DMS114 treated with DMSO at 0.1 percent for 48 hours (cell line): ENCODE measurements at regions not wholly inside any gene's neighbourhood (a gene's known extent, or its start where the extent isn't known, plus 50 kb on each side); places are given as distances from the start of the nearest gene placed in this dataset.

Source experiments
- DNase-seq: peaks from one replicate; lab custom pipeline; 2025; ENCODE audit not compliant: unreplicated experiment; lab: John Stamatoyannopoulos, UW

DNA sequence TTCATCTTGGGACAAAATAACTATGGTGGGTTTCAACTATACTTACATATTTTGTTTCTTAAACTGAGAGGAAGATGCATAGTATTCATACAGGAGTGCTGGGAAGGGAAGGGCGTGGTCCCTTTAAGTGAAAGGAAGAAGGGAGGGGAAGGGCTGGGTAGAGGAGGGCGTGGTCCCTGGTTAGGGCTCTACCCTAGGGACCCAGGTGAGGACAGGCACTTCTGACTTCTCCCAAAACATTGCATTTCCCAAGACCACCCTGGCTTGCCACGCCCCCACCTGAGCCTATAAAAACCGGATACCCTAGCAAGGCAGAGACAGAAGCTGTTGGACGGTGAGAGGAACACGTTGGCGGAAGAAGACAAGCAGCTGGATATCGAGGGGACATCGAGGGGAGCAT lies 157.6 kb upstream of the PLXNA4 start:
- no peak for DNase-seq

DNA sequence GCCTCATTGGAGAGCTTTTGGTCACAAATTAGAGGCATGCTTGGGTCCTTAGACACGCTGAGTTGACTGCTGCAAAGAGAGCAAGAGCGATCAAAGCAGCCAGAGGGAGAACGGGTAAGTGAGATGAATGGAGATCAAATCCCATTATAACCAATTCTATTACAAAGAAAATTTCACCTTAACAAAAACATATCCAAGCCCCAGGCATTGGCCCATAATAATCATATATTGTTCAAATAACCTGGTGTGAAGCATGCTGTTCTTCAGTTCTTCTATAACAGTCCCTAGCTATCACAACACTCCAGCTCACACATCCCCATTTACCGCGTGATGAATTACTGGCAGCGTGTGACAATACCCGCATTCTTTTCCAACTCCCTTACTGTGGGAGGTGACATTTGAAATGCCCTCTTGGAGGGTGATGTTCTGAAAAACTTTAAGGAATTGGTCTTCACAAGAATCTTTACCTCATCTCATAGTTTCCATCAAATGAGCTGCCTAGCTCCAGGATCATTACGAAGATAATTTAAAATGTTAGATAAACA lies 156.1 kb upstream of the PLXNA4 start:
- DNase-seq, result no peak

DNA sequence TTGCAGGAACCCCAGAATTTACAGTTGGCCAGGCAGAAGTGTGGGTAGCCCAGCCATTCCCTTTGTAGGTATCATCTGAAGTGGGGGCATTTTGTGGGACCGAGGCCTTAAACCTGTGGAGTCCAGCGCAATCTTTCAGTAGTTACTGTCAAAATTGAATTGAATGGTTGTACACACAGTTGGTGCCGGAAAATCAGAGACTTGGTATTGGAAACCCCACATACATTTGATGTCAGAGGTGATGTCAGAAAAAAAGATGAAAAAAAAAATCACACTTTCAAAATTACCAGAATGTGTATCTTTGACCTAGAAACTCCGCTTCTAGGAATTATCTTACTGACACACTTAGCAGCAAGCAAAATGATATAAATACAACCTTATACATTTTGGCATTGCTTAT lies 153.8 kb upstream of the PLXNA4 start:
- no peak for DNase-seq

DNA sequence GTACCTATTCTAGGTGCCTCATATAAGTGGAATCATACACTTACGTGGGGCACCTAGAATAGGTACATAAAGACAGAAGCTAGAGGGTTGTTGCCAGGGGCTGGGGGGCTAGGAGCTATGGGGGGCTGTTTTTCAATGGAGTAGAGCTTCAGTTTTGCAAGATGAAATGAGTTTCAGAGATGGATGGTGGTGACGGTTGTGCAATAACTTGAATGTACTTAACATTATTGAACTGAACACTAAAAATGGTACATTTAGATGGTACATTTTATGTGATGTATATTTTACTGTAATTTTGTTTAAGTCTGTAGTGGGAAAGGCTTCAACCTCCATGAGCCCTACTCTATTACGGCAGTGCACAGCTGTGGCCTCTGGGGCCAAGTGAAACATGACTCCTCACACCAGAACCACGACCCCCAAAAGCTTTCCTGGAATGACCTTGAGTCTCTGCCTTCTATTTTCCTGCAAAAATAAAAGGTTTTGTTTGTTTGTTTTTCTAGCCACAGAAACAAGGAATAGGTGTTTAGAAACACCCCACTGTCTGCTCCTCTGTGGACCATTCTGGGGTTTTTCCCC lies 147.3 kb upstream of the PLXNA4 start:
- DNase-seq, result no peak

DNA sequence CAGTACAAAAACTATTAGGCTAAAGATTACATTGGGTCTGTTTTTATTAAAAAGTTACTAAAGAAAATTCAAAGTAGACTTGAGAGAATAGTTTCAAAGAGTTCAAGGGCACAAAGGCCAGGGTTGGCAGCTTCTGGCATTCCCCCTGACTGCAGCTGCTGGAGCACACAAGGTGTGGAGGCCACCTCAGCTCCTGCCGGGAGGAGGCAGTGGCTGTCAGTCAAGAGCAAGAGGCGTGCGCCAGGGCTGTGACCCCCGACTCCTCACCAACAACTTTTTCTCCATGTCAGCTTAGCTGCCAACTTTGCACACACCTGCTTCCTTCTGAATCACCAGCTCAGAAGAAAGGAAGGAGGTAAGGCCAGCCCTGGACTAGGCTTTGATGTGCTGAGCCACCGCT lies 144.6 kb upstream of the PLXNA4 start:
- no peak for DNase-seq

DNA sequence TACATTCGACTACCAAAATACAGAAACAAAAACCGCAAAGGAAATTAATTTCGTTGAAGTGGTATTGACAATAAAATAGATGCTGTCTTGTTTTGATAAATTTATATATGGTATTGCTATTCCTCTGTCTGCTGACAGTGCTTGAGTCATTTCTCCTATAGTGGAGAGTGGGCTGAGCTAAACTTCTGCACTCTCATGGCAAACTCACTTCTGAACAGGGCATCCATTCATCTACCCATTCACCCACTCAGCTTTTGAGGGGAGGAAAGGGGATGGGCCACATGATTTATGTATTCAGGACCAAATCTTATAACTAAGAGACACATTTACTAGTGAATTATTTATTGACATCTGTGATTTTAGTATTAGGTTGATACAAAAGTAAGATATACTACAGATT lies 137.6 kb upstream of the PLXNA4 start:
- DNase-seq, result no peak

DNA sequence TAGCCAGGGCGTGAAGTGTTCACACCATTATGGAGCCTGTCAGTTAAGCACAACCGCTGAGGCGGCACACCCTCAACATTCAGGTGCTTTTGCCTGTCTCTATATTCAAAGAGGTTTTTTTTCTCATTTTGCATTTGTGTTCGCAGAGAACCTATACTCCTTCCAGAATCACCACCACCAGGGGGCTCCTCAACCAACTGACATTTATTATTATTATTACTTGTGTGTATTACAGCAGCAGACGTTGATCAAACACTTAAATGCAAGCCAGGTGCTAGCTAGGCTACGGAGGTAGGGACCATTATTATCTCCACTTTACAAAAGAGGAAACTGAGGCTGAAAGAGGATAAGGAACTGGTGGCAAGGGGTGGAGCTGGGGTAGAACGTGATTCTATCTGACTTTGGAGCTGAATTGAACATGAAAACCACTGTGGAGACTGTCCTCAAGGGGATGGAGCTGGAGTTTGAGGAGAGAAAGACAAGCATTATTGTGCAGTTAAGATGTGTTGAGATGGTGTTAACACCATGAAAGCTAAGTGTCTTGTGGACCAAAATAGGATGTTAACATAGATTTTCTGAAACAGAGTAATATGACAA lies 133.8 kb upstream of the PLXNA4 start:
- peak; percentile 1 for DNase-seq

DNA sequence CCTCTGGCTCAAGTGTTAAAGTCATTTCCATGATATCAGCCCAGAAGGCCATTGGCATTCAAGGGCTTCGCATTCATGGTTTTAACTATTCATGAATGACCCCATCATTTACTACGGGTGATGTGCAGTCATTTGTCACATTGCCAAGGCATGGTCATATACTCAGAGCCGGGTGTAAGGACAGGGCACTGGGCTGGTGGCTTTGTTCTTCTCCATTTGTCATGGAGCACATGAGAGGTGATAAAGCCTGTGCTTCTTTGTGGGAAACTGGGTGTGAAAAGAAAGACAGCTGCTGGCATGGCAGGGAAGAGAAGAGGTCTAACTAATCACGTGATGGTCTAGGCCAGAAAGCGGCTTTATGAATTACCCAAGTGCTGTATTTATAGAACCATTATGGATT lies 132.2 kb upstream of the PLXNA4 start:
- no peak for DNase-seq

DNA sequence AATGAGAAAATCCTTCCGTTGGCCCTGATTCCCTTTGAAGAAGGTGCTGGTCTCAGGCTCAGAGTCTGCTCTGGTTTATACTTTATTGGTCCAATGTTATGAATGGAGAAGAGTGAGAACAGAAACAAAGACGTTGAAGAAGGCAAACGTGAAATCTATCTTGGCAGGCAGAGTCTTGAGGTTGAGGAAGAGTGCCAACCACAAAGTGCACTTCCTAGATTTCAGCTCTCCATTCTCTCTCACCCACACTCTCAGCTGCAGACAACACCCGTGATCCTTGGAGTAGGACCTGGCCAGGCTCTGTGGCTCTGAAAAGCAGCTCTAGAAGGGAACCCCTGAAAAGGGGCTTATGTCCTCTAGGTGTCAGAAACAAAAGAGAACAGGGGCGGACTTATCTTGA lies 128.9 kb upstream of the PLXNA4 start:
- DNase-seq, result no peak

DNA sequence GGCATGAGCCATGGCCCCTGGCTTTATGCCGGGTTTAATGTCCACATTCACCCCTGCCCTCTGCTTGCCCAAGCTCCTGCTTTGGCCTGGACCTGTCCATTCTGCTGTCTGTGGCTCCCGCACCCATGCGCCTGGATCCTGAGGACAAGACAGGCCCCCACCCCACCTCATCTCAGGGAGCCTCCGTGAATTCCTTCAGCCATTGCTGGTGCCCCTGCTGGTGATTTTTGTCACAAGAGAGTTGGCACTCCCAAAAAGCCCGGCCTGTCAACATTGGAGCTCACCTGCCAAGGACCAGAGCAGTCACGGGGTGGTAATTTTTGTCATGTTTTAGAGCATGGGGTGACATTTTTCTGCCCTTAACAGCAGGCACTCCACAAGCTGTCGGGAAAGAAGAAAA lies 127.5 kb upstream of the PLXNA4 start:
- DNase-seq, result no peak

DNA sequence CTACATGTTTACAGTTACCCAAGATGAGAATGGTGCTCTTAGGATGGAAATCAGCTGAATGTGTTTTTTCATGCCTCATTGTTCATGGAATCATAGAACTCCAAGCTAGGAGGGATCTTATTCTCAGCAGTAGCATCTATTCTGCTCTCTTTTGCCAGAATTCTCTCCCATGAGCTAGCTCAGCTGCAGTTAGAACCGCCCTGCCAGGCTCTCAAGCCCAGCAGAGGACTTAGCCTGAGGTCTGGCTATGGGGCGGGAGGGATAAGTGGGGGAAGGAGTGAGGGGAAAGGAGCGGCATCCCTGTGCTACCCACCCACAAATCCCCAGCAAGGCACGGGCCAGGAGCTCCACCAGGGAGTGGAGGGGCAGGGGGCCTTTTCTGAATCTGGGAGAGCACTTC lies 120.7 kb upstream of the PLXNA4 start:
- no peak for DNase-seq

DNA sequence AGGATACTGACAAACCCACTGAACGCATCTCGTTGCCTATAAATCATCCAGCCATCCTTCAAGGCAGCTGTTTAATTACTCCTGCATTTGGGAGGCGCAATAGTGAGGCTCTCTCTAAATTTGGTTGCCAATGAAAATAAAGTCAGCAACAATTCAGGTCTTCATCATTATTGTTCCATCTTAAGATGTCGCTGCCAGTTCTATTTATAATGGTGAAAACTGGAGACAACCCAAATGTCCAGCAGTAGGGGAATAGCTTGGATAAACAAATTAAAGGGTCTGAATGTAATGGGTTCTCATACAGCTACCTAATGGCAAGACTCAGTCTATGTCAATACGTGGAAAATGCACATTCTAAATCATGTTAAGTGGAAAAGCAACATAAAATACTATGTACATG lies 120.1 kb upstream of the PLXNA4 start:
- DNase-seq, result no peak

DNA sequence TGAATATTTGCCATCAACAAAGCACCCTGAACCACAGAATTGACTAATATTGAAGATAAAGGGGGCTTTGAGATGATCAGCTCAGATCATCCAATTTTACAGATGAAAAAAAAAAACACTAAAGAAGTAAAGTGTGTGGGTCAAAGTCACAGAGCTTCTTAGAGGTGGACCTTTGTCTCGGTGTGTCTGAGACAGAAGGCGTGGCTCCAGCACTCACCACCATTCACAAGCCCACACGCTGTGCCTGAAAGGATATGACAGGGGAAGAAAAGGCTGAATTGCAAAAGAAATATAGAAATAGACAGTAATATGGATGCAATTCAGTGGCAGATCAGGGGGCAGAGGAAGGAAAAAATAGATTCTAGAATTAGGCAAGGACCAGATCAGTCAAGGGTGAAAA lies 114.9 kb upstream of the PLXNA4 start:
- DNase-seq, result no peak

DNA sequence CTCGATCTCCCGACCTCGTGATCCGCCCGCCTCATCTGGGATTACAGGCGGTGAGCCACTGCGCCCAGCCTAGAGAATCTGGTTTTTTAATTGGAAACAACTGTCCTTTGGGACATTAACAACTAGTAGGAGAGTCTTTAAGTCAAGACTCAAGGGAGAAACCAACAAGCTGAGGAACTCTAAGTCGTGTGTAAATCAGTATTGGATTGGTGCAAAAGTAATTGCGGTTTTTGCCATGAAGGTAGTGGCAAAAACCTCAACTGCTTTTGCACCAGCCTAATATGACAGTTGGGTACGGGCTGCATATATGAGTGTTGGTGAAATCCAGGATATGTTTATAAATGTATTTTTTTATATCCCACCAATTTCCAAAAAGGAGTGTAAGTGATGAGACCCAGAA lies 113.9 kb upstream of the PLXNA4 start:
- DNase-seq, result no peak

DNA sequence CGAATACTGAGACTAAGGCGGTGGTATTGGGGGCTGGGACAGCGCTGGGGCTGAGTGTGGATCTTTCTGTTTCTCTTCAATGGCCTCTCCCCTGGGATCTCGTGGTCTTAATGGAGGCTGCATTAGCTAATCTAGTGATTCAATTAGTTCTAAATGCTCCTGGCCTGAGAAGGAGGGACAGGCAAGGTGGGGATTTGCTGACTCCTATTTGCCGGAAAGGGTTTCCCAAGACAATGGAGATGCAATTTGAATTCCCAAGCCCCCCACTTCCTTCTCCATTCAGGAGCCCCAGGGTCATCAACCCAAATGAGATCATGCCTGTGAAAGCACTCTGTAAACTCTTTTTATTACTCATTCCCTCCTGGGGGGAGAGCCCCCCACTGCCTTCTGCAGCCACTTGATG lies 111.7 kb upstream of the PLXNA4 start:
- no peak for DNase-seq

DNA sequence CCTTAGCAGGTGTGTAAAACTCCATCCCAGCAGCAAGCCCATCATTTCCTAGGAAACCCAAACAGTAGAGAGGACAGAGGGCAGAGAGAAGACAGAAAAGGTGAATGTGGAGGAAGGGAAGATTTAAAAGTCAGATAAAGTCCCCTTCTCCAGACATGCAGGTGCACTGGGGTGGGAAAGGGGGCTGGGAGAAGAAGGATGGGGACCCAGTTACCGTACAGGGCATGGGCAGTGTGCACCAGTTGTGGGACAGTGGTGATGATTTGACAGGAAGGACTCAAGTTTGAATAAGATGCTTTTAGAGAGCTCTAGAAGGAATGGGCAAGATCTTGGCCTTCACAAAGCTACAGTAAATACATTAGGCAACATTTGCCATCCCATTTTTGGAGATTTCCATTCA lies 110.7 kb upstream of the PLXNA4 start:
- no peak for DNase-seq

DNA sequence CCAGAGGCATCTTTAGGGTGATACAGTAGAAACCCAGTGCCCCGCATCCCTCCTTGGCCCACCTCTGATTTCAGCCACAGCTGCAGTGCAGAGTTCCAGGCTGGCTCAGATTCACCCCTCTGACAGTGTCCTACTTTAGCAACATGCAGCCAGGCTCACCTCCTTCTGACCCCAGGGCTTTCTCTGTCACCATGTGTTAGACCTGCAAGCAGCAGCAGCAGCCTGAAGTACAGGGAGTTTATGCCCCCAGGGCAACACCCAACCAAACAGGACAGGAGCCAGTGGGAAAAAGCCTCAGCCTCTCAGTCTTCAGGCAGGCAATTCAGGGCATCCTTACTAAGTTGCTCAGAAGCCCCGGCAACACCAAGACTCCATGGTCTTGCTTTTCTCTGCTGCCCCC lies 109.0 kb upstream of the PLXNA4 start:
- DNase-seq, result no peak

DNA sequence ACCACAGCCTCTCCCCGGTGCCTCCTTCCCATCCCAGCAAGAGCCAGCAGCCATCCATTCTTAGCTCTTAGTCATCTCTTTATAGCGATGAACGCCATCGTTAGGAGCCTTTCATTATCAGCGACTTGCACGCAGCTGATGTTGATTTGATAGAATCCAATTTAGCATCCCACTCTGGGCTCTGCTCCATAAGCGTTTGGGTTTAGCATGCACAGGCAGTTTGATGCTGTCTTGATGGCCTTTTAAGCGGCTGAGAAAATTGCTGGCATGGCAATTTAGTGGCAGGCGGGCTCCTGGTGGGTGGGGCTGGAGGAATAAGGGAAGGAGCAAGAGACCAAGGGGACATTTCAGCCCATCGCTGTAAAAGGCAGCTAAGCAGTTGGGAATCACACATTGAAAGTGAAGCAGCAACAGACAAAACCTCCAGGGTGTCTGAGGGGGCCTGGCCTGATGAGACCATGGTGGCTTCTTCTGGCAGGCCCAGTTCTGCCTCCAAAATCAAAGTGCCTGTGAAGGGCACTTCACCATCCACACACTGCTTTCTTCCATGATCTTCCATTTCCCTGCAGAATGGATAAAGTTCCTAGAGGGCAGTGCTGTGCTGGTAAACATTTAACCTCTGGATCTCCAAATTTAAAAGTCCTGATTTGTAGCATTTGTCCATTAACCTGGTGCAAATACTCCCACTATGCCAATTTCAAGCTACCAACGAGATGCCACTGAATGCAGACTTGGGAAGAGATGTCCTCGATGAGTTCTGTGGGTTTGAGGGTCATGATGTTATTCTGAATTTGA lies 107.8 kb upstream of the PLXNA4 start:
- no peak for DNase-seq

DNA sequence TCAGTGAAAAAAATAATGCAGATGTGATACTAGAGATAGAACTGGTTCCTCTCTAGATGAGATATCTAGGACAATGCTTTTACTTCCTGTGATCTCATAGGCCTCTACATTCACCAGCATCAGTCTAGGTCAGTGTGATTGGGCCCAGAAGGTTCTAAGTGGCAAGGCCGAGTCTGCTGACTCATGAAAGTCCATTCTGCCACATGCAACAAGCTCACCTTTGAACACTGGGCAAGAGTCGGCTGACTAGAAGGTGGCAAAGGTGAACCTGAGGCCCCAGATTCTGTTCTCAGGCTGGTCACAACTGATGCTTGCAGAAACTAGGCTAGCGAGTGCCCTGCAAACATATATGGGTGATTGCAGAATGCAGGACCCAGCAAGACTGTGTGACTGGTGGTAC lies 105.7 kb upstream of the PLXNA4 start:
- no peak for DNase-seq

DNA sequence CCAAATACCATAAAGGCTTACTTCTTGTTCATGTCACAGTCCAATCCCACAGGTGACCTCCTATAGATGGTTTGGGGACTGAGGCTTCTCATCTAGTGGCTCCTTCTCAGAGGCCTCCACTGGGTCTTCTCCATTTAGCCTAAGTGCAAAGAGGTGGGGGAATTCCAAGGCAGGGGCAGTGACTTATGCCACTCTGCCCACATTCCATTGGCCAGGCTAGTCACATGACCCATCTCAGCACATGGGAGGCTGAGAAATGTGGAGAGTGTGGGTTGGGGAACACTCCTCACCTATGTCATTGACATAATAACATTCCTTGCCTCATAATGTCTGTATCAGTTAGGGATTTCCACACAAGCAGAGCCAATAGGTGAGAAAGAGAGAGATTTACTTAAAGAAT lies 104.3 kb upstream of the PLXNA4 start:
- no peak for DNase-seq

DNA sequence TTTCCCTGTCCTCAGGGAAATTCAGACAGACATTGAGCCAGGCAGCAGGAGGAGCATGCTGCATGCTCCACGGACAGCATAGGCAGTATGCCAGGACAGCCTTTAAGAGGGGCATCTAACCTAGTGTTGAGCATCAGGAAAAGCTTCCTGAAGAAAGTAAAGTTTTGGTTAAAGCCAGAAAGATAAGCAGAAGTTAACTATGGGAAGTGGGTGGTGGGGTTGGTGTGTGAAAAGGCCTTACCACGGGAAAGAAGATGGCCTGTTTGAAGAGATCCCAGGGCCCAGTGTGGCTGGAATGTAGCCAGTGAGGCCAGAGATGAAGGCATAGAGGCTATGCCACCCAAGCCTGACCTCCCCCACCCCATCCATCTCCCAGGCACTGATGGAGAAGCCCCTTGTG lies 102.4 kb upstream of the PLXNA4 start:
- DNase-seq, result no peak

DNA sequence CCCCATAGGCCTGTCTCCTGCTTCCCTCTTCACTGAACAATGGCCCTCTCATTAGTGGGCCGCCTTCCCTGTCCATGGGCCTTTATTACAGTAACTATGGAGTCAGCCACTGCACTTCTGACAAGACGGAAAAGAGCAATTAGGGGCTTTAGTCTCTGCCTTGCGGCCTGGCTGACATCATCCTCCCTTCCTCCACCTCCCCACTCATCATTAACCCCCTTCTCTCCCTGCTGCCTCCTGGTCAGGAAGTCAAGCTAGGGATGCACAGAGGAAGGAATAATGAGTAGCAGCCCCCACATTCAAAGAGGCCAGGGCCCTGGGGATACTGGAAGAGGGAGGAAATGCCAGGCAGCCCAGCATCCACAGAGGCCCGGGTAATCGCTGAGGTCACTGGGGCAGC lies 101.6 kb upstream of the PLXNA4 start:
- DNase-seq, result no peak
